ENCODE measurements at regions not wholly inside any gene's neighbourhood (a gene's known extent, or its start where the extent isn't known, plus 50 kb on each side); places are given as distances from the start of the nearest gene placed in this dataset.

DNA sequence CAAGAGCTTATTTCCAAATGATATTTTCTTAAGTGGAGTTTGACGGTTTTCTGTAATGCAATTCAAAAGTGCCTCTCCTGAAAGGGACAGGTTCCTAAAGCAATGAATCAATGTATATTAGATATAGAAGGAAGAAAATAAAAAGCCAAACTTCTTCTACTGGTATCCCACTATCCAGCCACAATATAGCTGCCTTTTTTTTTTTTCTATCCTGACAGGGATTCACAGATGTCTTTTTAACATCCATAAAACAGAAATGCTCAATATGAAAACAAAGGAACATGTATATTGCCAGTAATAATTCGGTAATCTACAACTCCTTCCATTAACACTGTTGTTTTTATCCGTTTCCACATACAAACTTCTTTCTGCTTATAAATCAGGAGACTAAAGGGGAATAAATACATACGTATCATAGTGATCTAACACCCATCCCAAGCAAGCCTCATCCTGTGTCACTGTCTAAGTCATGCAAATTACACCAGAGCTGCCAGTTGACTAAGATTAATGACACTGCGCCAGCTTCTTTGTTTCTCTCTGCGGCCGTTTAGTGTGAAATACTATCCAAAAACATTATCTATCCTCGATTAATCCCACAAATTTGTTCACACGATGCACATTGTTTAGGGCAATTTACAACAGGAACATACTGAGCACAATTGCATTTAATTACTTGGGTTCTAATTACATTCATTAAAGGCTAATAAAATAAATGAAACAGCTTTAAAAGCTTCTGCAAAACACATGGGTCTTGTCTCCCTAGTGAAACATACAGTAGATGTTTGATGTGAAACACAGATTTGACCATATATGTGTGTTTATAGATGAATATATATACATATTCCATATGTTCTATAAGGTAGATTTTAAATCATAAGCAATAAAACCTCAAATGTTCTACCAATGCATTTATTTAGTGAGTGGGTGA lies 51.9 kb upstream of the CDIN1 start:
- DNase-seq (ENCODE audit: low read depth): no peak

GRCh38 chr15:36529296-36530011 lies 50.0 kb upstream of the CDIN1 start:
- DNase-seq (ENCODE audit: low read depth): no peak

Measured in HS-27A (cell line).